ENCODE measurements at regions not wholly inside any gene's neighbourhood (a gene's known extent, or its start where the extent isn't known, plus 50 kb on each side); places are given as distances from the start of the nearest gene placed in this dataset.
"Not testable (repeated sequence)": the region's sequence is repeated elsewhere in the genome, so short reads cannot be mapped to it uniquely, and the experiment has no call there.

- DNase-seq = no peak
Measured at GRCh38 chr2:147033044-147033443, 811.8 kb upstream of the ACVR2A start.

DNA sequence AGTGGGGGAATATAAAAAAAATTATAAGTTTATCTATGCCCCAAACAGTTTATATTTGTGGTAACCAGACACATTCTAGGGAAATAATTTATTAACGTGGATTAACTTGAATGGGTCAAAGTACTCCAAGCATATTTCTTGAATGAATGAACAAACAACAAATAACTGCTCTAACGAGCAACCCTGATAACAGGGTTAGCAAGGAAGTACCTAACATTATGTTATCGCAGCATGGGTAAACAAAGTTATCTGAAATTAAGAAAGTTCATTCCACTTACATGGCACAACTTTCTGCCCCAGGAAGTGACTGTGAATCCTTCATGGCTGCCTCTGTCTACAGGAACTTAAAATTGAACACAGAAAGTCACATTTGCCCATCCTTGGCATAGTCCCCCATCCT is 812.9 kb upstream of the ACVR2A start:
- DNase-seq = no peak

DNA sequence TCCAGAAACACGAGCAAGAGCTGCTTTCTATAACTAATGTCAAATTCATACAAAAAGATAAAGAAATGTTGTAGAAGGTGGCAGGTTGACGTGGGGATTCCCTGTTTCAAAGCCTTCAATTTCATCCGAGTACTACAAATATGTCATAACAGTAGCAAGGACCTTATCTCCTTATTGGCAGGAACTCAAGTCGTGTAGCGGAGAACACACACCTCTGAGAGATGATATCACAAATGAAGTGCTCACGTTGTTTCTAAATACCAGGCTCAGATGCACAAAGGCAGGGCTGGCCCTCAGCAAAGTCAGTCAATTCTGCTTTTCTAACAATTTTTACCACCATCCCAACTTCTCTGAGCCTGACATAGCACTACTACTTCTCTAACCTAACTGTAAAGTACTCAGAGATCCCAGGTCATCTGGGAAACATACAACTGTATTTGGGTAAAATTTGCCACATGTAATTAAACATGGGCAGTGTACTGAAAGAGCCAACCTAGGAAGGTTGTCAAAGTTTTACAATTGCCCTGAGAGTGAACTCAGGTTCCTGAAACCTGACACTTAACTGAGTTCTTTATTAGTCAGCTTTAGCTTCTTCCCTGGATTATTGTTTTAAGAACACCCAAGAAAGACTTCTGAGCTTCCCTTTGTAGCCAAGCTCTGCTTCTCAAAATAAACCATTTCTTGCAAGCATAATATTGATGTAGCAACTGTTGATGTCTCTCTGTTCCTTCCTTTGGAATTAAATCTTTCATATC is 813.7 kb upstream of the ACVR2A start:
- no peak for DNase-seq

- DNase-seq = no peak
Measured at GRCh38 chr2:147027436-147027835, 817.4 kb upstream of the ACVR2A start.

GRCh38 chr2:147026664-147027295 is 818.0 kb upstream of the ACVR2A start:
- DNase-seq = no peak

- DNase-seq = no peak
Measured at GRCh38 chr2:147025646-147026585, 818.9 kb upstream of the ACVR2A start.

DNA sequence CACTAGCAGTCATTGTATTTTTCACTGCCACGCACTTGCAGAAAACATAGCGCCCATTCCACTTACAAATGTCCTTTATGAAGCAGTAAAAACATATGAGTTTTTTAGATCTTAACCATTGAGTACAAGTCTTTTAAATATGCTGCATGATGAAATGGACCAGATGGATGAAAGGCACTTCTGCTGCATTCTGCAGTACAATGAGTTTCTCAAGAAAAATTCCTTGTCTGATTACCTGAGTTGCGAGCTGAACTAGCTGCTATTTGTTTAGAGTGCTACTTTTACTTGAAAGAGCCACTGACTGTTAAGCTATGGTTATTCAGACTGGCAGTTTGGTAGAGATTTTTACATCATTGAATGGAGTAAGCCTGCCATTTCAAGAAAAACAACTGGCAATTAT is 825.5 kb upstream of the ACVR2A start:
- DNase-seq = no peak

DNA sequence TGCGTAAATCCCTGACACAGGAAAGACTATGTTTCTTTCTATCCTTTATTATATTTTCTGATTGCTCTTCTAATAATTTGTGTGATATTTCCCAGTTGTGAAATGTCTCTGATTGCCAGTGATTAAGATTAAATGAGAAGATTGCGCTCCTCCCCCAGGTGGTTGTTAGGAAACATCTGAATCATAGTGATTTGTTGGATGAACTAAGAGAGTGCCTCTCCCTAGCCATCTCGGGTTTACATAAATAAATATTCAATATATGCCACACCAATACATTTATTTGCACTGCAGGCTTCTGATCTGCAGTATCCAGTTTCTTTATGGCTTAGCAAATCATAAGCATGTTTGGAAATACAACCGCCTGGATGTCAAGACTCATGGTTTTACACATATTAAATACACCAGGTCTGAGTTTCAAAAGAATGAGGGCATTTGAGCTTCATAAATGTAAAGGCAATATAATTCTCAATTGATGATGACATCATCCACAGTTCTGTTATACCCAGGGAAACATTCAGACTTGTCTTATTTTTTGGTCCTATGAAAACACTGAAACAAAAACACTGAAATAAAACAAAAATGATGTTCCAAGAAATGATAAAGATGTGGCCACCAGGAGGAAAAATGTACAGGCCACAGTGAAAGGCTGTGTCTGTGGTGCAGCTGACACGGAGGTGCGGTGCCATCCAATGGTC is 826.7 kb upstream of the ACVR2A start:
- DNase-seq = no peak

DNA sequence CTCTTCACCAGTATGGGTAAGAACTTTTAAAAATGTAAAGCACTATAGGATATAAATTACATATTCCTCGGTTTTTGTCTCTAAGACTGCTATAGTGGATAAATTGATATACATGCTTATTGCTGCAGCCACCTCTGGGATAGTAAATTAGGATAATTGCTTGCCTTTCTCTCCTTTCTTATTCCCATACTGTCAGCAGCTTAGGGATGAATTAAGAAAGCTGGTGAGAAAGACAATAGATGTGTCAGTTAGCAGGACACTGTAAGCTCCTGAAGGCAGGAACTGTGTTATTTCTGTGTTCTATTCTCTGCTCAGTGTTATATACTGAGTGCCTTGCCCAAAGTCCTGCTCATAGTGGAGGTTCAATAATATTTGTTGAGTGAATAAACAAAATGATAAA is 828.6 kb upstream of the ACVR2A start:
- no peak for DNase-seq

DNA sequence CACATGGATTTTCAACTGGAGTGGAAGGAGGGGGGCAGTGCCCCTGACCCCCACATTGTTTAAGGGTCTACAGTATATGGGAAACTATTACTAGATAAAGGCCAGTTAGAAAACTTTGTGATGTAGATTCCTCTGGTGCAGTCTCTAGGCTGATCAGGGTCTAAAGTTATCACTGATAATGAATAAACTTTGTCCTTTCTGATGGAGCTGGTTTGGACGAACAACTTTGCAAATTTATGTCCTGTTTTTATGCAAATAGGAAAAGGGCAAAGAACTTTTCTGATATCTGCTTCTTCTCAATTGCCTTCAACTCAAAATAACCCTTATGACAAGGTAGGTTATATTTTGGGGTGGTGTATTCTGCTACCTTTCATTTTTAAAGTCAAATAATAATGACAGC is 829.2 kb upstream of the ACVR2A start:
- DNase-seq = no peak

- DNase-seq = no peak
Measured at GRCh38 chr2:147013696-147014392, 831.0 kb upstream of the ACVR2A start.

DNA sequence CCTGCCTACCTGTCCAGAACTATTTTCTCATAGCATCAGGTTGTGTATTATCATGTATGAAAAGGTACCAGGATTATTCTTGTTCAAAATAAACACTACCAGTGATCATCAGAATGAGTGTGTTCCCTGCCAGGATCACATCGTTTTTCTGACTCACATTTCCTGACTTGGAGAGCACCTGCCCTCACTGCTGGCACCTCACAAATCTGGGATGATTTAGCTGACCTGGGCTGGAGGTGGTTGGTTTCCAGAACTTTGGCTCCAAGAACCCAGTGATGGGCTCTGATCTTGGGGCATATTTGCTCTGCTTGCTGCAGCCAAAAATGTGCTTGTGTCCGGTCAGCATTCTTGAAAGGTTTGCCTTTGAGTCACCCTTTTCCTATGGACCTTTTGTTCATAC is 836.3 kb upstream of the ACVR2A start:
- DNase-seq = no peak

DNA sequence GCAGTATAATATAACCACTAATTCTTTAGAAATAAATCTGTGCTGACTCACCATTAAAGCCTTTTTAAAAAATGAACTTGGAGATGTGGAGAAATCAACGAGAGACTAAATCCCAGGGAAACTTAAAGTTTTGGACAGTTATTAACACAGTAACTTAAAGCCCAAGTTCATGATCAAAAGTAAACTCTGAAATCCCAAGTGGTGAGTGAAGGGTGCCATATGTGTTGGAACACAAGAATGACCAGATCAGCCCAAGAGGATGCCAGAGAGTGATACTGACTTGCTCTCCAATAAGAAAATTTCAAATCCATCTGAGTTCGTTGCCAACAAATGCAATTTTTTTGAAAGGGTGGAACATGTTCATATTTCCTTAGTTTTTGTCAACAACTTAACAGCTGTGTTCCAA is 838.1 kb upstream of the ACVR2A start:
- no peak for DNase-seq

DNA sequence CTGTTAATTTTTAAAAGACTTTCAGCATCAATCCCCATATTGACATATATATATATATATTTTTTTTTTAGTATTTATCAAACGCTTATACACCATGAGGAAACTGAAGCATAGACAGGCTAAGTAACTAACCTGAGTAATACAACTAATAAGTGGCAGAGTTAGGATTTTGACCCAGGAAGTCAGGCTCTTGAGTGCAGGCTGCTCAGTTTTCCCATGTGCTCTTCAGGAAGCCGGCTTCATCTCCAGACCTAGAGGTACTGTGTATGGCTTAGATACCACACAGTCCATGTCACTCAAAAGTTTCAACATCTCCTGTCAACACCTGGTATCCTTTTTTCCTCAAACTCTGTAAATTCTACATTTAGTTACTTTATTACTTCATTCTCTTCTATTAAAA is 841.7 kb upstream of the ACVR2A start:
- DNase-seq = no peak

- DNase-seq = no peak
Measured at GRCh38 chr2:147002256-147002655, 842.6 kb upstream of the ACVR2A start.

- DNase-seq = no peak
Measured at GRCh38 chr2:147001061-147001460, 843.8 kb upstream of the ACVR2A start.

DNA sequence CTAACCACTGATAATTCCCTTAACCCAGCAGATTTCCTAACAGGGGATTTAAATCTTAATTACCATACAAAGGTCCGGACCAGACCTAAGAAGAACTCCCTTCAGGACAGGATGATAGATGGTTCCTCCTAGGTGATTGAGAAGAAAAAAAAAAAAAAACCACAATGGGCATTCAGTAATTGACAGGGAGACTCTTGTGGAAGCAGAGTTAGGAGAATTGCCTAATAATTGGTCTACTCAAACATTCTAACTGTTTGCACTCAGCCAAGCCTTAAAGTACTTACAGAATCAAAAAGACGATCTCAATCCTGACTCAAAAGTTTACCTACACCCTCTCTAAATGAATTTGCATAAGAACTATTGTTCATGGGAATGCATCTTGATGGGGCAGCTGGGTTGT is 844.7 kb upstream of the ACVR2A start:
- not testable (repeated sequence) for DNase-seq

GRCh38 chr2:146997945-146998344 is 846.9 kb upstream of the ACVR2A start:
- DNase-seq = no peak

- peak; percentile 11 for DNase-seq
Measured at GRCh38 chr2:146997488-146997887, 847.3 kb upstream of the ACVR2A start.

GRCh38 chr2:146994246-146994645 is 850.6 kb upstream of the ACVR2A start:
- no peak for DNase-seq

DNA sequence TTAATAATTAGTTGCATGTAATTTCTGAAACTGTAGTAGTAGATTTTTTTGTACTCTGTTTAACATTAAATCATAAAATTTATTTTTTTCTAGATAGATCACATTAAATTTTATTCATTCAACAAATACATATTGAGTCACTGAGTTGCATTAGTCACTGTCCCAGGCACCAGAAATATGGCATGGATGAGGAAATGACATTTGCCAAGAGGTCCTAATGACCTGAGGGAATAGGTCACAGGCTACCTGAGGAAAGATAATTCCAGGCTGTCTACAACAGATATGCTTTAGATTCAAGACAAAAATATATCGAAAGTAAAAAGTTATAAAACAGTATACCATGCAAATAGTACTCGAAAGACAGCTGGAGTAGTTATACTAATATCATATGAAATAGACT is 852.4 kb upstream of the ACVR2A start:
- DNase-seq = no peak

GRCh38 chr2:146992057-146992456 is 852.8 kb upstream of the ACVR2A start:
- no peak for DNase-seq

Data from NCI-H1105 treated with DMSO at 0.1 percent for 48 hours (cell line).